Adrenal gland (tissue), 5 donors: ENCODE measurements at regions not wholly inside any gene's neighbourhood (a gene's known extent, or its start where the extent isn't known, plus 50 kb on each side); places are given as distances from the start of the nearest gene placed in this dataset.

Source experiments
- CTCF ChIP-seq, 6 experiments: fragments of 450-650 bp in 4 of 6; fragments of 200-600 bp in 2 of 6; sonication (generic) in 1 of 6; IDR thresholded peaks; 1 replicate in 5 of 6; 2 replicates in 1 of 6; pipeline versions ENCODE4 v1.5.1 to v1.8.0; 2016 to 2021; ENCODE audit warnings: antibody characterized with exemption in 6 of 6, mild to moderate bottlenecking in 2 of 6, moderate library complexity in 1 of 6
- POLR2A ChIP-seq, 2 donors: fragments of 450-650 bp; IDR thresholded peaks; one replicate each; pipeline ENCODE4 v1.6.1; 2017; ENCODE audit warnings: antibody characterized with exemption in 2 of 2, mild to moderate bottlenecking in 2 of 2, moderate library complexity in 1 of 2
- donor health status: DM: no; HTN: no; CAD: no.

- TF ChIP-seq CTCF (IDR thresholded peaks at IDR 0.05) (no peak), POLR2A (IDR thresholded peaks at IDR 0.05) (no peak)
These were observed 148.3 kb upstream of the GPR26 start for GRCh38 chr10:123517901-123518300.
